Osteocyte (in vitro differentiated cells): ENCODE measurements at regions not wholly inside any gene's neighbourhood (a gene's known extent, or its start where the extent isn't known, plus 50 kb on each side); places are given as distances from the start of the nearest gene placed in this dataset.

ENCODE experiments used
- DNase-seq: peaks from one replicate; pipeline ENCODE4 v3.0.0; 2021; ENCODE audit warnings: mixed read lengths; ENCODE audit not compliant: unreplicated experiment; ENCODE audit errors: extremely low spot score
- H3K27ac Mint-ChIP-seq: one replicate; pipeline ENCODE4 v1.8.0; 2021; ENCODE audit warnings: mild to moderate bottlenecking, mixed read lengths; ENCODE audit not compliant: unreplicated experiment
- H3K27me3 Mint-ChIP-seq: one replicate; pipeline ENCODE4 v1.8.0; 2021; ENCODE audit warnings: mixed read lengths; ENCODE audit not compliant: unreplicated experiment
- H3K36me3 Mint-ChIP-seq: one replicate; pipeline ENCODE4 v1.8.0; 2021; ENCODE audit warnings: mixed read lengths; ENCODE audit not compliant: unreplicated experiment
- H3K4me1 Mint-ChIP-seq: one replicate; pipeline ENCODE4 v1.8.0; 2021; ENCODE audit warnings: mixed read lengths; ENCODE audit not compliant: unreplicated experiment
- H3K4me3 Mint-ChIP-seq: one replicate; pipeline ENCODE4 v1.8.0; 2021; ENCODE audit warnings: mild to moderate bottlenecking, moderate library complexity, mixed read lengths; ENCODE audit not compliant: unreplicated experiment
- H3K9me3 Mint-ChIP-seq: one replicate; pipeline ENCODE4 v1.8.0; 2021; ENCODE audit warnings: mixed read lengths; ENCODE audit not compliant: unreplicated experiment
- CTCF ChIP-seq: fragments of 200-600 bp; sonication (generic); IDR thresholded peaks from 2 replicates; pipeline ENCODE4 v1.5.0; 2021; ENCODE audit warnings: antibody characterized with exemption, mild to moderate bottlenecking, moderate library complexity

GRCh38 chr14:97993508-97994019, 1196.4 kb downstream of the VRK1 start:
- no peak overlapping the region for H3K4me3 Mint-ChIP-seq
- no peaks in the 10 kb centered on the region for H3K36me3 Mint-ChIP-seq
- TF ChIP-seq CTCF = no peak
- no peak for DNase-seq
- H3K4me1 Mint-ChIP-seq = no peaks in the 10 kb centered on the region
- no peaks in the 10 kb centered on the region for H3K27me3 Mint-ChIP-seq
- peaks cover 54% of the 10 kb centered on the region for H3K9me3 Mint-ChIP-seq
- no peak overlapping the region for H3K27ac Mint-ChIP-seq

- Mint-ChIP-seq H3K4me3 (no peak overlapping the region), H3K36me3 (no peaks in the 10 kb centered on the region), H3K27me3 (no peaks in the 10 kb centered on the region), H3K9me3 (peaks cover 54% of the 10 kb centered on the region), H3K27ac (no peak overlapping the region), H3K4me1 (no peaks in the 10 kb centered on the region)
- no peak for TF ChIP-seq CTCF
- no peak for DNase-seq
Observed at GRCh38 chr14:97994020-97994531, 1196.9 kb downstream of the VRK1 start.

GRCh38 chr14:97995038-97995437, 1197.9 kb downstream of the VRK1 start:
- Mint-ChIP-seq H3K36me3 (no peaks in the 10 kb centered on the region), H3K4me1 (no peaks in the 10 kb centered on the region), H3K27ac (no peak overlapping the region), H3K9me3 (peaks cover 54% of the 10 kb centered on the region), H3K27me3 (no peaks in the 10 kb centered on the region), H3K4me3 (no peak overlapping the region)
- no peak for DNase-seq
- no peak for TF ChIP-seq CTCF

GRCh38 chr14:97995531-97995930, 1198.3 kb downstream of the VRK1 start:
- no peak for DNase-seq
- Mint-ChIP-seq H3K4me1 (no peaks in the 10 kb centered on the region), H3K4me3 (no peak overlapping the region), H3K9me3 (peaks cover 54% of the 10 kb centered on the region), H3K27ac (no peak overlapping the region), H3K36me3 (no peaks in the 10 kb centered on the region), H3K27me3 (no peaks in the 10 kb centered on the region)
- no peak for TF ChIP-seq CTCF

GRCh38 chr14:98006008-98006407, 1208.8 kb downstream of the VRK1 start:
- H3K27ac Mint-ChIP-seq = no peak overlapping the region
- no peak overlapping the region for H3K4me3 Mint-ChIP-seq
- H3K27me3 Mint-ChIP-seq = no peaks in the 10 kb centered on the region
- no peak for DNase-seq
- TF ChIP-seq CTCF = no peak
- H3K9me3 Mint-ChIP-seq = peaks cover 21% of the 10 kb centered on the region
- no peaks in the 10 kb centered on the region for H3K36me3 Mint-ChIP-seq
- no peaks in the 10 kb centered on the region for H3K4me1 Mint-ChIP-seq
